Activated CD8-positive, alpha-beta memory T cell treated with anti-CD3 and anti-CD28 coated beads for 24 hours (primary cell): ENCODE measurements at regions not wholly inside any gene's neighbourhood (a gene's known extent, or its start where the extent isn't known, plus 50 kb on each side); places are given as distances from the start of the nearest gene placed in this dataset.

ENCODE experiments used
- DNase-seq: peaks from one replicate; pipeline ENCODE4 v3.0.0-alpha.2; 2020

DNA sequence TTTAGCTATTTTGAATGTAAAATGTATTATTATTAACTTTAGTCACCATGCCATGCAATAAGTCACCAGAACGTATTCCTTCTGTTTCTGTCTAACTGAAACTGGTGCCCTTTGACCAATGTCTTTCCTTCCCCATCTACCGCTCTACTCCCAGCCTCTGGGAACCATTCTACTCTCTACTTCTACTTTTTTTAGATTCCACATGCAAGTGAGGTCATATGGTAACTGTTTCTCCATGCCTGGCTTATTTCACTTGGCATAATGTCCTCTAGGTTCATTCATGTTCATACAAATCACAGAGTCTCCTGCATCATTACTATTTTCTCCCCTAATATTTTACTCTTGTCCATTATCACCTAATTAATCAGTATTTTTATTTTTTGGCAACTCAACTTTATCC is 160.1 kb downstream of the TMX1 start:
- DNase-seq: no peak

DNA sequence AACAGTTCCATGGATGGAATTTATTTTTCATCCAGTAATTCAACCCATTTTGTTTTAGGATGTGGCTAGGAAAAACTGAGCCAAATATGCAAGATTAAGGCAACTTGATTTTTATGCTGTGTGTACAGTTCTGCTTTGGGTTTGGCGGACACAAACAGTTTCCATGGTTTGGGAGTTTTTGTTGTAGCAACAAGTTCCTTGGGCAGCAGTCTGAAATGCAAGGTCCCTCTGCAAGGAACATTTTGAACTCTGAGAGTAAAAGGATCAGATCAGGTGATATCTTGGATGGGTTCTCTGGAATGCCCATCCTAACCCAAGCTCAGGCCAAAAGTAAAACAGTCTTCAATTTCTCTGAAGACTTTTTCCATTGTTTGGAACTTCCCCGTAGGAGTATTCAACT is 161.2 kb downstream of the TMX1 start:
- no peak for DNase-seq

DNA sequence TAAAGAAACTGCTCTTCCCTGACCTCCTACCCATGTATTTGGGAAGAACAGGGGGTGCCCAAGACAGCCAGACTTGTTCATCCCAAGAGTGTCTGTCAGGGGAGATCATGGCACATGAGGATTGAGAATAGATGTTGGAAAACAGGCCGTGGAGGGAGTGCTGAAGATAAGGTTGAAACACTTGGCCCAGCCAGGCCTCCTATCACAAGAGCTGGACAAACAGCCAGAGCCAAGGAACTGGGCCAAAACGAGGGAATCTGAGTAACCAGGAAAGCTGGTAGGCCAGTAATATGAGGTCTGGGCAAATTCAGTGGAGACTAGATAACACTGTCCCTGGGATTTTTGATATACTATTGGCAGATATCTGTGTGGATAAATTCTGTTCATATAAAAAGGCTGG is 161.7 kb downstream of the TMX1 start:
- no peak for DNase-seq

DNA sequence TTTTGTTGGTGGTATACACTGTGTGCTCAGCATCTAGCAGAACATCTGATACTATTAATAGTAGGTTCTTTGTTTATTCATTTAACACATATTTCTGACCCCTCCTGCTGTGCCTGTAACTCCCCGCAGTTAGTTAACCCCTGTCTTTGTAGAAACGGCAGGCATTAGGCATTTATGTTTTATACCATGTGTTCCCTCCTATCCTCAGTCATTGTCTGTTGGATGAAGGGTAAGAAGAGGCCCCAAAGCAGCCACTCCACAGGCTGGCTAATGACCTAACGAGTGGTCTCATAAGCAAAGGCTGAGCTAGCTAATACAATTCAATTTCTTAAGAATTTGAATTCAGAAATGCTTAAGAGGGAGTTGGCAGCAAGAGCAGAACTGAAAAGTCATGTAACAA is 170.8 kb downstream of the TMX1 start:
- no peak for DNase-seq

DNA sequence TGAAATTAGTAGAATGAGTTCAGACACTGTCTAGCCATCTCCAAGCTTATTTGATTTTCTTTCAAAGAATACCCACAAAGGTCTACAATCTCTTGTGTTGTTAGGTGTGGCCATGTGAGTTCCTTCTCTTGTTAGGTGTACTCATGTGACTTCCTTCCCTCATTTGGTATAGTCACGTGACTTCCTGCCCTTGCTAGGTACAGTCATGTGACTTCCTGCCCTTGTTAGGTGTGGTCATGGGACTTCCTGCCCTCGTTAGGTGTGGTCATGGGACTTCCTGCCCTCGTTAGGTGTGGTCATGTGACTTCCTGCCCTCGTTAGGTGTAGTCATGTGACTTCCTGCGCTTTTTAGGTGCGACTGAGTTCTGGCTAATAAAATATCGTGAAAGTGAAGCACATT is 179.6 kb downstream of the TMX1 start:
- peak; percentile 59 for DNase-seq

DNA sequence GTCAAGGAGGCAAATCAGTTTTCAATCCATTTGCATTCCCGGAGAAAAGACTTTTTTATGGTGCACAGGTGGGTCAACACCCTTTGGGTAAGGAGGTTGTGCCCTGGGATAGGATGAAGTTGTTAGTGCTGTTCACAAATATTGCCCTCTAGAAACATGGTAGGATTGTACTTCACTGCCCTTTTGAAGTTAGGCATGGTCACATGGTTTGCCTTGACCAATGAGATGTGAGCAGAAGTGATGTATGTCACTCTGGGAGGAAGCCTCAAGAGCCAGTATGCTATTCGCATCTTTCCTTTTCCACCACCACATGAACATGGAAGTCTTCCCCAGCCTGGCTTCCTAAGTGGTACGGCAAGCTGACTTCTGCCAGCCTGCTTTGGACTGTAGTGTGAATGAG is 182.7 kb downstream of the TMX1 start:
- no peak for DNase-seq

DNA sequence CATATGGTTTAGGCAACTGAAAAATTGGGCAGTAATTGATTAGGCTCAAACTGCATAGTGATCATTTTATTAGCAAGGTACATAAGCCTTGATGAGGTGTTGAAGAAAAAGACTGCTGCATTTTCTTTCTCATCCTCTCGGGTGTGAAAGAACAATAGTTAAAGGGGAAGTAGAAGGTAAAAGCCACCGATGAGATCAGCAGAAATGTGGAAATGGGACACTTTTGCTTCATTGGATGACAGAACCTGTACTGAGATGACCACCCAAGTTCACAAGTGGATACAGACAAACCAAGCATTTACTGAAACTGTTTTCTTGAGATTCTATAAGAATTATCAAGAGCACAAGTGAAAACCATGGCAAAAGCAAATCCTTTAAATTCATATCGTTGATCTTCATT is 184.0 kb downstream of the TMX1 start:
- no peak for DNase-seq

DNA sequence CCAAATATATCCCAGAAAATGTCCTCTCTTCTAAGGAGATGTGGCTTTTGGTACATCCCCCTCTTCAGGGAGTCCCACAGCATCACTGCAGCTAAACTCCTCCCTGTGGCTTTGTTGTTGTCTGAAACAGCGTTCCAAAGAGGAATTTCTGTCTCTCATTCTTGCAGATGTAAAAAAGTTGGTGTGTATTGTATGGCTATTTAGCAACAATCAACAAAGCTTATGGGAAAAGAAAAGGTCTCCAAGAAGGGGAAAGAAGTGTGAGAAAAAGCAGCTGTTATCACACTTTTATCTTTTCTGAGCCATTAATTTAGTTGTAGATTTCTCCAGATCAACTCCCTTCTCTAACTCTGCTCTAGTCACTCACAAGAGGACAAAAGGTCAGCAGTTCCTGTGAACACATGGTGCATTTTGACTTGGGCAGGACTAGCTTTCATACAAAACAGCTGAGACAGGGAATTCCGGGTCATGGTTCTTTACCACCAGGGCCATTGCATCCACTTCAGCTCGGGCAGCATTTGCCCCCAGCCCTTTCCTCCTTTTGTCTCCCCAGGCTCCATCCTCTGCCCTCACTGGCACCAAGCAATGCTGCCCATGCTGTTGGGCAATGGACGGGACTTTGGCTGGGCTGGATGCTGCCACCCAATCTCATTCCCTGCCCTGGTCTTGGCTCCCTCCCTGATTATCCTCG is 184.7 kb downstream of the TMX1 start:
- DNase-seq: no peak

DNA sequence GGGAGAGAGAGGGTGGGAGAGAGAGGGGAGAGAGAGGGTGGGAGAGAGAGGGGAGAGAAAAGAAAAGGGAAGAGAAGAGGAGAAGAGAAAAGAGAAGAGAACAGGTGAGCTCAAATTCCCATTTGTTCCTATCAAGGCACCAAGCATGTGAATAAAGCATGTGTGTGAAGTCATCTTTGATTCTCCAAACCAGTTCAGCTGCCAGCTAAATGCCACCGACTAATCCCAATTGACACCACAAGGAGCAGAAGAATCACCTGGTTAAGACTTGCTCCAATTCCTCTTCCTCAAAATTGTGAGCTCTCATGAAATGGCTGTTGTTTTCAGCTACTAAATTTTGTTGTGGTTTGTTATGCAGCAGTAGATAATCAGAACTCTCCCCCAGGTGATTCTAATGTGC is 188.9 kb downstream of the TMX1 start:
- no peak for DNase-seq

DNA sequence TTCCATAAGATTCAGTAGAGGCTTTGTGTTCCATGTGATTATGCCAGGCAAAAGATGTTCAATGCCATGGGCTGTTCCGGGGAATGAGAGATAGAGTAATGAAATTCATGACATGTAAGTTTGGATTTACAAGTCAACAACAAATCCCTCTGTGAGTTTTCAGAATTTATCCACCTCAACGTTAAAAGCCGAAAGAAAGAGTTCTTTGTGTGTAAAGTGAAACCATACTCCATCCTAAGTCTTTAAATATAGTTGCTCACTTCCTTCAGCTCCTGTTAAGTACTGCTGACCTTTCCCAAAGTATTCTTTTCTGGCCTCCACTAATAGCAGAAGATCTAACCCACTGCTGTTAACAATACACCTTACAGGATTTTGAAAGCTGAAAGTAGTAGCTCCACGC is 190.0 kb downstream of the TMX1 start:
- DNase-seq: no peak

DNA sequence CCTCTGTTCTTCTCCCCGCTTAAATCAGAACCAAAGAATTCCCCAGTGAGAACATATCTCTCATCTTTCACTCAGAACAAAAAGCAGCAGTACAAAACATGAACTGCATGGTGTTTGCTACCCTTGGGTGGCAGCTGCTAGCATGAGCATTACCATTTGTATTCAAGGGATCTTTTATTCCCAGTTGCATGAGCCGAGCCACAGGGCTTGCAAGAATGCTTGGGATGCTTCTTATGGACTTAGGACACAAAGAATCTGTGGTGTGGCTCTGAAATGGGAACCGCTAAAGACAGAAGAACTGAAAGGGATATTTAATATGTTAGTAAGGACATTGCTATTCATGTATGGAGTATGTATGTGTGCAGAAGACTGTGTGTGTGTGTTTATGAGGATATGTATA is 190.6 kb downstream of the TMX1 start:
- DNase-seq: no peak

DNA sequence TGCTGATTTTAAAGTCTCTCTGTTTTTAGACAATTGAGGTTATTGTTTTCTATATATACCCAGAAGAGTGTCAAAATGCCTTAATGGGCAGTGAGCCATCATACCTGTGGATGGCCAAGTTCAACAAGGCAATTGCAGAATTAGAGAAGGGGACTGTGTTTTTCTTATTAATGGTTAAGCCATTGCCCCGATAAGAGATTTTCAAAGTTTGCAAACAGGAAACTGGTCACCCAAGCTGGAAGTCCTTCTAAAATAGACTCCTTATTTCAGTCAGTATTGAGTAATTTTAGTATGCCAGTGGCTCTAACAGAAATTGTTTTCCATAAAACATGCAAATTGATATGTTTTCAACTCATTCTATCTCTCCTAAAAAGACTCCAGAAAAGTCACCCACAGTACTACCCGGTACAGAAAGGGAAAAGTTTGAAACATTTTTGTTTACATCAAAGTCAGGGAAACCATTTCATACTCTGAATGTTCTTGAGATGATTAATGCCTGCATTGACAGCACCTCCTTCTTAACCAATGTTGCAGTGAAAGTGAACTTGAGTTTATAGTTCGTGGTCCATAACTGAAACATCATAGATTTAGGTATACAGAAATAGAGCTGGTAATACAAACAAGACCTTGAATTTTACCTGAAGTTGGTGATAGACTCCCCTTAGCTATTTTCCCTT is 191.1 kb downstream of the TMX1 start:
- no peak for DNase-seq

DNA sequence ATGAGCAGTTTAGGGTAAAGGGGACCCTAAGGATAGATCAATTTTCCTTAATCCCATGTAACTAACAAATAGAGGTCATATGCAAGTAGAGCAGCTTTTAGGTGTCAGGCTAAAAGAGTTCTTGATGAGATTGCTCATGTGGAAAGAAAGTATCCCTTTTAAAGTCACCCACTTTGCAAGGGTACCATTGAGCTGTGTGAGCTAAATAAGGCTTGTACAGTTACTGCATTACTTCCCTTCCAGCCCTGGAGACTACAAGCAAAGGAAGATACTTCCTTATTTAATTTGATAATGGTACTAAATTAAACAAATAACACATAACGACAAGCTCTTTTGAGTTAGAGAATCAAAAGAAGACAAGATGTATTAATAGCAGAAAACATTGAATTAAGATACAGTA is 191.7 kb downstream of the TMX1 start:
- DNase-seq: no peak

DNA sequence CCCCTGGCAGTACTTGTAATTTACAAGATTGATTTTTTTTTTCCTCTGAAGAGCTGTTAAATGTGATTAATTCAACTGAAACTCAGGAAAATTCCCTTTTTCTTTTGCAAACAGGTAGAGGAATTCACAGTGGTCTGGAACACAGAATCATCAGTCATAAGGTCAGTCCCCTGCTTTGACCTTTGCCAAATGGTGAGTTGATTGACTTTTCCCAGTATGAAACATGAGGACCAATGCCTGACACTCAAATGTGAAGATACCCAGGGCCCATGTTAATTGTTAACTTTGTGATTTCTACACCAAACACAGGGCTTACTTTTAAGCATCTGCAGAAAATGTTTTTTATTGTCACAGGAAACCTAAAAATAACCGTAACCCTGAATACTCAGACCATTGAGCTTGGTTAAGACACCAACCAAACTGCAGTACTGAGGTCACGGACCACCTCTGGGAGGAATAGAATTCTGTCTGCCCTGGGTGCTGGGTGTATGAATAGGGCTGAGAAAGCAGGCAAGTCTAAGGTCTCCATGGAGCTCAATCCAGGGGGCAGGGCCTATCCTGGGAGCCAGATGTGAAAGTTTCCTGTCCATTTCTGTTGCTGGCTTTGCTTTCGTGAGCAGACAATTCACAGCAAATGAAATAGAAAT is 192.4 kb downstream of the TMX1 start:
- DNase-seq: no peak

DNA sequence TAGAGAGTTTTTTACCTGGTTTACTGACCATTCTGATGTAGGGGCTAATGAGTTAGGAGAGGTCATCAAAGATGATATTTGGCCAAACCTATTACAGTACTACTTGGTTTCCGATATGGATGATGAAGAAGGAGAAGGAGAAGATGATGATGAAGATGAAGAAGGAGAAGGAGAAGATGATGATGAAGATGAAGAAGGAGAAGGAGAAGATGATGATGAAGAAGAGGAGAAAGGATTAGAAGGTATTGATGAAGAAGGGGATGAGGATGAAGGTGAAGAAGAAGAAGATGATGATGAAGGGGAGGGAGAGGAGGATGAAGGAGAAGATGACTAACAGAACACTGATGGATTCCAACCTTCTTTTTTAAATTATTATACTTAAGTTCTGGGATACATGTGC is 196.6 kb downstream of the TMX1 start:
- no peak for DNase-seq

DNA sequence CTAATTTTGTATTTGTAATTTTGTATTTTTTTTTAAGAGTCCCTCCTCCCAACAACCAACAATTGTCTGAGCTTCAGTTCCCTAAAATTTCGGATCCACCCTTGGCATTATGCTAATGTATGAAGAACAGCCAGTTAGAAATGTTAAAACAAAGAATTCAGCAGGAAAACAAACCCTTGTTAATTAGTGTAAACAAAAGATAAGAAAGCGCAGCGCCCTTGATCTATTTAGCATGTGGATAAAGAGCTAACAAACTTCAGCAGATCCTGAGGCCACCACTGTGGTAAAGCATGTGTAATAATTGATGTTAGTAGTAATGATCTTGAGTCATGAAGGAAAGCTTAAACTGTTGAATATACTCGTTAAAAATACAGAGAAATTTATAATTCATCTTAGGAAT is 199.8 kb downstream of the TMX1 start:
- no peak for DNase-seq

DNA sequence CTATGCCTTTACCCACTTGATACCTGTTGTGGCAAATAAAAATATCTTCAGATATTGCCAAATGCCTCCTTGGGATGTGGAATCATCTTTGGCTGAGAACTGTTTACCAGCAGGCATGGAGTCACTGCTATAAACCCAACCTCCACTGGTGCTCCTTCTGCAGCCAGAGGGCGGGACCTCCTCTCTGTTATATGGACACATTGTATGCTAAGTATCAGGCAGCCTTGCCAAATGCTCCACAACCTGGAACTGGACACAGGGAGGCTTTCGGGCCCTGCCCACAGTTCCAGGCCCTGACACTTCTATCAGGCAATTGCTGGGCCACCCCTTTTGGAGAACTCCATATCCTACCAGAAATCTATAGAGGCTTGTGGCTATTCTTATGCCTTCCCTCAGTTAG is 201.0 kb downstream of the TMX1 start:
- no peak for DNase-seq

DNA sequence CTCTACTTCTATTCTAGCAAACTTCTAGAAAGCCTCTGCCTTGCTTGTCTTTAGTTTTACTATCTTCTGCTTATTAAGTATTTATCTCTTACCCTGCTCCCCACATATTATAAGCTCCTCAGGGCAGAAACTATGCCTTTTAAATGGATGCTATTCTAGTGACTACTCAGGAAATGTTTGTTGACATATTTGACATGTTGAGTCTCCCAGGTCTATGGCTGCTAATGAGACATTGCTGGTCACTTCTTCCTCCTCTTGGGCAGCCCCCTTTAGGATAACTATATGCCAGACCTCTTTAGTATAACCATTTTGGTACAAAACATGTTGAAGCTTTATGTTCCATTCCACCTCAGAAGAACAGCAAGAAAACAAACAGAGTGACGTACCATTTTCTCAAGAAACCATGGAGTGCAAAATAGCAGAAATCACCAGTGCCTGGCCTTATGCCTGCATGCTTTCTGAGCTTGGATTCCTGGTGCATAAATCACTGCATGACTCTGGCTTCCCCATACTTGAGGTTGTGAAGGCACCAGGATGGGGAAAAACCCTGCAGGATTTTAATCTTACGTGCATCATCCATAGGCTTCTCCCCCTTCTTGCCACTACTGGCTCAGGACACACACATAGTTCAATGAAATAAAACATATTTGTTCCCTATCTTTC is 202.6 kb downstream of the TMX1 start:
- no peak for DNase-seq

DNA sequence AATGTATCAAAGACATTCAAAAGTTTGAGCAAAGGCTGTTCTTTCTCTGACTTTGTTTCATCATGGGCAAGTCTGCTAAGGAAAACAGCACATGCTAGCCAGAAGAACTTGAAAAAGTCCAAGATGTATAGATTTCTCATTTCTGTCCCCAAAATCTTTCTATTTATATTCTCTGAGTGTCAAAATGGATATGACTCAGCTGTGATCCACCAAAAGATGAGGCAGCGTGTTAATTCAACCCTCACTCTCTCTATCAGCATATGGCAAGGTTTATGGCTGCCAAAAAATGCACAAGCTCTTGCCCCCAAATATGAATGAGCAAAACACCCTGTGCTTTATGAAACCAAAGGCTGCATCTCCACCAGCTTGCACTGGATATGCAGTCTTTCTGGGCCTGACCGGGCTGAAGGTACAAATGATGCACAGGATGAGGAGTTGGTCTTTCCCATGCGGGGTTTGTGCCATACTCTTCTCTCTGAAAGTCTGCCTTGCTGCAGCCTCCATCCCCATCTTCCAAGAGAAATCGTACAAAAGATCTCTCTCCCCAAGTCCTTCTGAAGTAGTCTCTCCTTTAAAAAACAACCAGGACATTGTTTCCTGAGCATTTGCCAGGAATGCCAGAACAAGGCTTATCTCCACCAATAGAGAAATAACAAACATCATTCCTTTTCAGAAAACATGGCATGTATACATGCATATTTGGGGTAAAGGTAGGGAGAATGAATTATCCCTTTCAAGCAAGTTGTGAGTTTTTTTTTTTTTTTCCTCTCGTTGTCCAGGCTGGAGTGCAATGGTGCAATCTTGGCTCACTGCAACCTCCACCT is 203.4 kb downstream of the TMX1 start:
- DNase-seq: no peak

DNA sequence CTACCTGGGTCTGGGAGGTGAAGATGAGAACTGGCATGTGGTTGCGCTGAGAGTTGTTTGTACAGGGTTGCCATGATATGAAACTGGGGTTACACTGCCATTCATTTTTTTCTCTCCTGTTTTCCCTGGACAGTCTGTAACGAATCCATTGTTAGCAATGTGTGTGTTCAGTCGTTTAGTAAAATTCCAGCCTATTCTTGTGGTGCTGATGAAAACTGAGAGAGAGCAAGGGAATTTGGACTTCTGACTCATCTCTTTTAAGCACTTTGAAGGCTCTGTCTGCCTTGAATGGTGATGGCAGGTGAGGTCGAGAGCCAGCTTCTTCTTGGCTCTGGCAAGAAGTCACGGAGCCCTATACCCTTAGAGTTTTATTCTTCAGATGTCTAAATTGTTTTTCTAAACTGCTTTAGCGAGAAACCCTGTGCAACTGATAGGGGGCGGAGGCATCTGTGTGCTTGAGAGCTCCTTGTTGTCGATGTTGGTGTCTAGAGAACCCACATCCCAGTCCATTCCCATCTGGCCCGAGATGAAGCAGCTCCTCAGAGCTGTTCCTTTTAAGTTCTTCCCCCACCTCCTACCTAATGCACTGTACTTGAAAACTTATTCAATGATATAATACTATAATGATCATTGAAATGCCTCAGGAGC is 204.4 kb downstream of the TMX1 start:
- no peak for DNase-seq

DNA sequence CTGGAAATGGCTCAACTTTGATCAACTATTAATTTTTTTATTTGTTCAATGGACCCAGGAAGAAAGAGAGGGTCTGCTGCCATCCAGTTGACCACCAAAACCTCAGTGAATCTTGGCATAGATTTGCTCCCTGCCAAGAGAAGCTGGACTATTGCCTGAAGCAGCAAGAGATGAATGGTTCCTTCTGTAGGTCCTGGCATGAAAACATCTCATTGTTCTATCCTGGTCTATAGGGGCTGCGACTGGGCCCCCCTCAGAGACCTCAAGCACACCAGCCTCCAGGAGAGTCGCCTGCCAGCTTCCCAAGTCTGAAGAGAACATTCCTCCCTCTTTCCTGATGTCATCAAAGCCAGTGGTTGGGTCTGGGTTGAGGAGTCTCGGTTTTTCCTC is 204.9 kb downstream of the TMX1 start:
- no peak for DNase-seq

DNA sequence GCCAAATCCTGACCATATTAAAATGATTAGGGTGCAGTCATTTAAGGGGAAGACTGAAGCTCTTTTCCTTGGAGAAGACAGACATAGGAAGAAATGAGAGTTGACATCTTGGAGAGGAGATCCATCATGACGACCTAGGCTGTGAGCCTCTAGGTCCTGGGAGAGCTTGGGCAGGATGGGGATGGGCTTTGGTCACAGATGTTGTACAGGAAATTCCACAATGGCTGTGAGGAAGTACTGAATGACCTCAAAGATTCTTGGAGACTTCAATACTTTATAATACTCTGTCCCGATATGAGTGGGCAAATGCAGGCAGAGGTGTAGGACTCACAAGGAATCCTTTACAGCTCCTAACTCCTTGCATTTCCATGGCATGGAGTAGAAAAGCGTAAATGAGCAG is 204.9 kb upstream of the FRMD6 start:
- no peak for DNase-seq

DNA sequence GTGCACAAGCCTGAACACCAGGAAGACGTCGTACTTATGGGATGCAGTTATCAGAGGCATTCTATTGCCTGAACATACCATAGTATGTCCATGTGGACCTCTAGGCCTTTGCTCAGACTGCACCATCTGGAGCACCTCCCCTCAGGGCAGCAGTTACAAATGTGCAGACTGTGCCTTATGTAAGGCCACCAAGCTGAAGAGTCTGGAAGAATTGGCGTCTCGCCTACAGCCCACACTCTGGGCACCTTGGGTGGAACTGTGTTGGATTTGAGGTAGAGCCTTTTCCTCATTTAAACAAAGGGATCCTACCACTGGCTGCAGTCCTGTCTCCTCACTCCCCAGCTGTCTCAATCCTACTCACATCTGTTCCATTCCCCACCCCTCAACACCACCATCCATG is 204.3 kb upstream of the FRMD6 start:
- DNase-seq: no peak
